LoVo (cell line): ENCODE measurements at regions not wholly inside any gene's neighbourhood (a gene's known extent, or its start where the extent isn't known, plus 50 kb on each side); places are given as distances from the start of the nearest gene placed in this dataset.

Experiments
- DNase-seq: peaks from one replicate; pipeline ENCODE4 v3.0.0-alpha.2; 2016; ENCODE audit warnings: low spot score

- no peak for DNase-seq
Observed at GRCh38 chr2:23091900-23092299, 293.1 kb upstream of the KLHL29 start.

GRCh38 chr2:23092831-23093230 is 292.1 kb upstream of the KLHL29 start:
- no peak for DNase-seq

- no peak for DNase-seq
Observed at GRCh38 chr2:23093513-23093912, 291.5 kb upstream of the KLHL29 start.

GRCh38 chr2:23096906-23097602 is 287.9 kb upstream of the KLHL29 start:
- DNase-seq: no peak

GRCh38 chr2:23100406-23100805 is 284.6 kb upstream of the KLHL29 start:
- no peak for DNase-seq

GRCh38 chr2:23106242-23106785 is 278.7 kb upstream of the KLHL29 start:
- no peak for DNase-seq

GRCh38 chr2:23107327-23107941 is 277.5 kb upstream of the KLHL29 start:
- no peak for DNase-seq

GRCh38 chr2:23111263-23111662 is 273.7 kb upstream of the KLHL29 start:
- DNase-seq: no peak

- DNase-seq: no peak
Observed at GRCh38 chr2:23112517-23112916, 272.5 kb upstream of the KLHL29 start.

GRCh38 chr2:23114299-23114698 is 270.7 kb upstream of the KLHL29 start:
- DNase-seq: no peak

GRCh38 chr2:23118313-23118712 is 266.7 kb upstream of the KLHL29 start:
- DNase-seq: no peak

GRCh38 chr2:23118894-23119293 is 266.1 kb upstream of the KLHL29 start:
- DNase-seq: no peak

- DNase-seq: no peak
Observed at GRCh38 chr2:23120161-23120560, 264.8 kb upstream of the KLHL29 start.

- no peak for DNase-seq
Observed at GRCh38 chr2:23121968-23122648, 262.9 kb upstream of the KLHL29 start.

GRCh38 chr2:23122681-23123215 is 262.2 kb upstream of the KLHL29 start:
- DNase-seq: no peak

- DNase-seq: no peak
Observed at GRCh38 chr2:23123686-23124085, 261.3 kb upstream of the KLHL29 start.

GRCh38 chr2:23124214-23124750 is 260.7 kb upstream of the KLHL29 start:
- no peak for DNase-seq

GRCh38 chr2:23127465-23127864 is 257.5 kb upstream of the KLHL29 start:
- DNase-seq: no peak

- no peak for DNase-seq
Observed at GRCh38 chr2:23128684-23129292, 256.2 kb upstream of the KLHL29 start.

- DNase-seq: no peak
Observed at GRCh38 chr2:23131066-23131575, 253.9 kb upstream of the KLHL29 start.

GRCh38 chr2:23132000-23132399 is 253.0 kb upstream of the KLHL29 start:
- no peak for DNase-seq
